ENCODE measurements at regions not wholly inside any gene's neighbourhood (a gene's known extent, or its start where the extent isn't known, plus 50 kb on each side); places are given as distances from the start of the nearest gene placed in this dataset.

DNA sequence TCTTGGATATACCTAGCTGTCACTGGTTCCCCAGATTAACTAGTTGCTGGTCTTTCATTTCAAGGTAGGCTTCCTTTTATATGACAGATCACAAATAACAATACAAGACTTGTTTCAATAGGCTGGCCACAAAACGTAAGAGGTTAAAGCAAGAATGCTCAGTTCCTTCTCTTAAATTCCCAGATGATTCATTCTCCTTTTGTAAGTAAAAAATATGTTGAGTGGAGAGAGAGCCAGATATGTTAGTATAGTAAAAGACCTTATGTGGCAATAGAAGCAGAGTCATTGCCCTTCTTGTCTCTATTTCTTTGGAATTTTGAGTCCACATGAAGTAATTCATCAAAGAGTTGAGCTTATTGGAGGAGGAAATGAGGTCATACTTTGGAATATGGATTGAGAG lies 939.0 kb upstream of the ATXN7L3B start:
- no peak for TF ChIP-seq CTCF (IDR thresholded peaks at IDR 0.05 in 8 of 11, conservative IDR thresholded peaks at IDR 0.05 in 3 of 11)
- TF ChIP-seq POLR2A (IDR thresholded peaks at IDR 0.05), result no peak
- TF ChIP-seq POLR2AphosphoS5 (IDR thresholded peaks at IDR 0.05), result no peak

All from spleen (tissue), 7 donors.